PC-9 (cell line): ENCODE measurements at regions not wholly inside any gene's neighbourhood (a gene's known extent, or its start where the extent isn't known, plus 50 kb on each side); places are given as distances from the start of the nearest gene placed in this dataset.

Experiments used
- BruUV-seq: library from RNA; stranded (reverse); fragments of 400-500 nt; replicated peaks from 2 replicates; lab custom pipeline; 2021; lab: Mats Ljungman, UMichigan
- CTCF ChIA-PET: fragments of 300-600 bp; sonication (Branson Sonifier 250); formaldehyde crosslinking; loops from one replicate; lab custom pipeline; 2022; ENCODE audit warnings: antibody characterized with exemption; lab: Charles Lee
- POLR2A ChIA-PET: fragments of 300-600 bp; sonication (Branson Sonifier 250); formaldehyde crosslinking; loops from one replicate; lab custom pipeline; 2022; ENCODE audit warnings: antibody characterized with exemption; ENCODE audit not compliant: unreplicated experiment; lab: Charles Lee
- DNase-seq, 2 experiments: peaks; one replicate each; pipeline versions ENCODE4 v3.0.0 to v3.0.0-alpha.2; 2015 to 2022; ENCODE audit warnings: mixed read lengths in 1 of 2
- H2AFZ ChIP-seq: fragments of 200-600 bp; sonication (generic); 2 replicates; pipeline ENCODE4 v1.8.1; 2017; ENCODE audit warnings: antibody characterized with exemption
- H3F3A ChIP-seq: fragments of 200-600 bp; sonication (generic); 2 replicates; pipeline ENCODE4 v1.8.1; 2017; ENCODE audit warnings: antibody characterized with exemption, mild to moderate bottlenecking, low read depth; ENCODE audit not compliant: insufficient read depth
- H3K27ac ChIP-seq: fragments of 200-600 bp; sonication (generic); 2 replicates; pipeline ENCODE4 v1.6.1; 2016; ENCODE audit warnings: mixed run types
- H3K27me3 ChIP-seq: fragments of 200-600 bp; sonication (generic); 2 replicates; pipeline ENCODE4 v1.6.1; 2016; ENCODE audit warnings: low read depth, mixed run types; ENCODE audit not compliant: insufficient read depth
- H3K36me3 ChIP-seq: fragments of 200-600 bp; sonication (generic); 2 replicates; pipeline ENCODE4 v1.6.1; 2016; ENCODE audit warnings: low read depth, mixed run types
- H3K4me1 ChIP-seq: fragments of 200-600 bp; sonication (generic); replicated peaks from 2 replicates; pipeline ENCODE4 v1.6.1; 2016; ENCODE audit warnings: mixed run types; ENCODE audit not compliant: insufficient read depth
- H3K4me2 ChIP-seq: fragments of 200-600 bp; sonication (generic); 2 replicates; pipeline ENCODE4 v1.6.1; 2017; ENCODE audit warnings: mixed run types
- H3K4me3 ChIP-seq: fragments of 200-600 bp; sonication (generic); 2 replicates; pipeline ENCODE4 v1.6.1; 2016; ENCODE audit warnings: mixed run types
- H3K79me2 ChIP-seq: fragments of 200-600 bp; sonication (generic); 2 replicates; pipeline ENCODE4 v1.6.1; 2017; ENCODE audit warnings: low read depth, mixed run types
- H3K9me2 ChIP-seq: fragments of 200-600 bp; sonication (generic); 2 replicates; pipeline ENCODE4 v1.8.1; 2017; ENCODE audit warnings: mild to moderate bottlenecking; ENCODE audit not compliant: insufficient read depth
- H3K9me3 ChIP-seq: fragments of 200-600 bp; sonication (generic); 2 replicates; pipeline ENCODE4 v1.8.1; 2016; ENCODE audit warnings: low read depth; ENCODE audit not compliant: insufficient read depth
- H4K20me1 ChIP-seq: fragments of 200-600 bp; sonication (generic); 2 replicates; pipeline ENCODE4 v1.8.1; 2017; ENCODE audit not compliant: insufficient read depth
- EZH2 ChIP-seq: fragments of 200-600 bp; sonication (generic); IDR thresholded peaks from 2 replicates; pipeline ENCODE4 v1.8.0; 2017; ENCODE audit warnings: antibody characterized with exemption, low read depth
- intact Hi-C: fragments of 100-400 bp; cut with micrococcal nuclease; formaldehyde crosslinking; loops from one replicate; pipeline ENCODE4 v1.10.0; 2022; ENCODE audit not compliant: unreplicated experiment
- TF ChIP-seq, protein P1 (sequence below): fragments of 200-600 bp; sonication (generic); conservative IDR thresholded peaks from 2 replicates; pipeline ENCODE4 v1.6.1; 2017; ENCODE audit warnings: mixed run types, antibody characterized with exemption, mild to moderate bottlenecking, moderate library complexity

DNA sequence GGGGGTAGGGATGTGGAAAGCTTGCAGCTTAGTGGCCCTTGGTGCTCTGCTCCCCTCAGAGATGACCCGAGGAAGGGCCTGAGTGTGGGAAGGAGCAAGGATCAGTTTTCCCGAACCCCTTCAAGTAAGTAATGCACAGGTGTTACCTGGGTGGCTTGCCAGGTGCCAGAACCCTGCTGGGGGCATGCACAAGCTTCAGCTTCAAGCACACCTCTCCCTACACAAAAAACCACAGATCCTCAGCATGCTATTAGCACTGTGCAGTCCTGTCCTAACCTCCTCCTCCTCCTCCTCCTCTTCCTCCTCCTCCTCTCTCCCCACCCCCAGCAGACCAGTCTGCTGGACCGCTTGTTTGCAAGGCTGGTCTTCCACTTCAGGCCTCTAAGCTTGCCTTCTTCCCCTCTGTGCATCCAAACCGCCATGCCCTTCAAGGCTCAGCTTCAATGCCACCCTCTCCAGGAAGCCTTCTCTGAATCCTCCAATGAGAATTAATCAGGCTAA is 114.8 kb downstream of the ACAA2 start:
- TF ChIP-seq, protein P1, sequence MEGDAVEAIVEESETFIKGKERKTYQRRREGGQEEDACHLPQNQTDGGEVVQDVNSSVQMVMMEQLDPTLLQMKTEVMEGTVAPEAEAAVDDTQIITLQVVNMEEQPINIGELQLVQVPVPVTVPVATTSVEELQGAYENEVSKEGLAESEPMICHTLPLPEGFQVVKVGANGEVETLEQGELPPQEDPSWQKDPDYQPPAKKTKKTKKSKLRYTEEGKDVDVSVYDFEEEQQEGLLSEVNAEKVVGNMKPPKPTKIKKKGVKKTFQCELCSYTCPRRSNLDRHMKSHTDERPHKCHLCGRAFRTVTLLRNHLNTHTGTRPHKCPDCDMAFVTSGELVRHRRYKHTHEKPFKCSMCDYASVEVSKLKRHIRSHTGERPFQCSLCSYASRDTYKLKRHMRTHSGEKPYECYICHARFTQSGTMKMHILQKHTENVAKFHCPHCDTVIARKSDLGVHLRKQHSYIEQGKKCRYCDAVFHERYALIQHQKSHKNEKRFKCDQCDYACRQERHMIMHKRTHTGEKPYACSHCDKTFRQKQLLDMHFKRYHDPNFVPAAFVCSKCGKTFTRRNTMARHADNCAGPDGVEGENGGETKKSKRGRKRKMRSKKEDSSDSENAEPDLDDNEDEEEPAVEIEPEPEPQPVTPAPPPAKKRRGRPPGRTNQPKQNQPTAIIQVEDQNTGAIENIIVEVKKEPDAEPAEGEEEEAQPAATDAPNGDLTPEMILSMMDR, result no peak
- no peak for TF ChIP-seq EZH2
- Histone ChIP-seq H3K27ac (no peak overlapping the region), H3K4me2 (no peak overlapping the region), H3K79me2 (no peaks in the 10 kb centered on the region), H2AFZ (no peak overlapping the region), H3K36me3 (no peaks in the 10 kb centered on the region), H3K4me3 (no peak overlapping the region), H3K27me3 (no peaks in the 10 kb centered on the region), H3K9me3 (no peaks in the 10 kb centered on the region), H3K9me2 (no peaks in the 10 kb centered on the region), H4K20me1 (no peaks in the 10 kb centered on the region), H3F3A (no peaks in the 10 kb centered on the region), H3K4me1 (no peaks in the 10 kb centered on the region)
- ChIA-PET CTCF (no interaction called here), POLR2A (interaction anchor here (0.6 kb wide), 1 partner anchor 8 kb away, joined by 4 read pairs; no protein-coding TSS in a partner anchor)
- BruUV-seq, result no TSS peak
- intact Hi-C loops, result no loop called here
- no peak for DNase-seq

DNA sequence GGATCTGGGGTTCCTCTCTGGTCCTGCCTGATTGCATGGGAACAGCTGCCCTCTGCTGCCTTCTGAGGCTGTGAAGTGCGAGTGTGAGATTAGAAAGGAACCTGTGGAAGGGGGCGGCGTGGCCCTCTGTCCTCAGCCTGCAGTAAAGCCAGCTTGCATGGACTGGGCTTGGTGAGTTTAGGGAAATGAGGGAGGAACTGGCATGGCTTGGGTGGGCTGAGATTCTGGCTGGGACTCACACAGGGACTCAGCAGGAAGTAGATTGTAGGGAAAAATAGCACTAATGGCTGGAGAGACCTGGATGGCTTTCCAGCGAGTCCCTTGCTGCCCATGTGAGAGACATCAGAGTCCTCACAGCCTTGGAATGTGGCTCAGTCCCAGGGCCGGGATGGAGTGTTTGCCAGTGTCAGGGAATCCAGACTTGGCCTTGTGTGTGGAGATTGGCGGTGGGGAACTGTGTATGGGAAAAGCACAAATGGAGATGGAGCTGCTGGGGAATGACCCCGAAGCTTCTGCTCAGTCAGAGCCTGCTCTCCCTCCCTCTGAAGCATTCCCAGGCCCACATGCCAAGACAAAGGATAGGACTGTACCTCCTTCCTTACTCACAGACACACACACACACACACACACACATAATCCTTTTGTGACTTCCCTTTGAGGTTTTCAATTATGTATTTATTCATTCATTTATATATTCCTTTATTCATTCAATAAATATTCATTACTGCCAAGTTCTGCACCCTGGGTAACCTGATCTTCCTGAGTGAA is 115.4 kb downstream of the ACAA2 start:
- no peak overlapping the region for H3K27ac ChIP-seq
- intact Hi-C loops, result no loop called here
- TF ChIP-seq, protein P1, result no peak
- no peak for TF ChIP-seq EZH2
- H3K9me2 ChIP-seq, result no peaks in the 10 kb centered on the region
- H3K4me2 ChIP-seq, result no peak overlapping the region
- H3K4me1 ChIP-seq, result no peaks in the 10 kb centered on the region
- H3K4me3 ChIP-seq, result no peak overlapping the region
- H3K36me3 ChIP-seq, result no peaks in the 10 kb centered on the region
- no peaks in the 10 kb centered on the region for H3K79me2 ChIP-seq
- CTCF ChIA-PET, result no interaction called here
- H2AFZ ChIP-seq, result no peak overlapping the region
- no TSS peak for BruUV-seq
- DNase-seq, result no peak
- H3K9me3 ChIP-seq, result no peaks in the 10 kb centered on the region
- no peaks in the 10 kb centered on the region for H3K27me3 ChIP-seq
- POLR2A ChIA-PET, result no interaction called here
- H4K20me1 ChIP-seq, result no peaks in the 10 kb centered on the region
- H3F3A ChIP-seq, result no peaks in the 10 kb centered on the region

DNA sequence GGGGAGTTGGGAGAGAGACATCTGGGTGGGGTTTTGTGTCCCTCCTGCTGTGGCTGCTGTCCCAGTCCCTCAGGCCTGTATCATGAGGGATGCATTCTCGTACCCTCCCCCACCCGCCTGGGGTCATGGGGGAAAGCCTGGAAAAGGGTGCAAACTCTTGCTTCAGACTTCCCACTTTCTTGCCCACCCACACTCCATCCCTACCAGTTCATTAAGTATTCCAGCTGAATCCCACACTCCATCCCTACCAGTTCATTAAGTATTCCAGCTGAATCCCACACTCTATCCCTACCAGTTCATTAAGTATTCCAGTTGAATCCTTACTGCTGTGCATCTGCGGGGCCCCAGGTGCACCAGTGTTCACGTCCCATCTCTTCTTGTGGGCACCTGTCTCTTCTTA is 116.3 kb downstream of the ACAA2 start:
- Histone ChIP-seq H4K20me1 (no peaks in the 10 kb centered on the region), H3F3A (peaks cover under 1% of the 10 kb centered on the region; the same call in 1 of the 2 replicates), H3K4me2 (no peak overlapping the region), H2AFZ (no peak overlapping the region), H3K27ac (no peak overlapping the region), H3K9me3 (no peaks in the 10 kb centered on the region), H3K9me2 (no peaks in the 10 kb centered on the region), H3K4me3 (no peak overlapping the region), H3K27me3 (no peaks in the 10 kb centered on the region), H3K79me2 (no peaks in the 10 kb centered on the region), H3K36me3 (no peaks in the 10 kb centered on the region), H3K4me1 (peaks cover 1% of the 10 kb centered on the region)
- ChIA-PET POLR2A (no interaction called here), CTCF (no interaction called here)
- no peak for DNase-seq
- intact Hi-C loops, result no loop called here
- no peak for TF ChIP-seq EZH2
- TF ChIP-seq, protein P1, result no peak
- BruUV-seq, result no TSS peak
